ENCODE measurements at regions not wholly inside any gene's neighbourhood (a gene's known extent, or its start where the extent isn't known, plus 50 kb on each side); places are given as distances from the start of the nearest gene placed in this dataset.

- TF ChIP-seq, protein P1, sequence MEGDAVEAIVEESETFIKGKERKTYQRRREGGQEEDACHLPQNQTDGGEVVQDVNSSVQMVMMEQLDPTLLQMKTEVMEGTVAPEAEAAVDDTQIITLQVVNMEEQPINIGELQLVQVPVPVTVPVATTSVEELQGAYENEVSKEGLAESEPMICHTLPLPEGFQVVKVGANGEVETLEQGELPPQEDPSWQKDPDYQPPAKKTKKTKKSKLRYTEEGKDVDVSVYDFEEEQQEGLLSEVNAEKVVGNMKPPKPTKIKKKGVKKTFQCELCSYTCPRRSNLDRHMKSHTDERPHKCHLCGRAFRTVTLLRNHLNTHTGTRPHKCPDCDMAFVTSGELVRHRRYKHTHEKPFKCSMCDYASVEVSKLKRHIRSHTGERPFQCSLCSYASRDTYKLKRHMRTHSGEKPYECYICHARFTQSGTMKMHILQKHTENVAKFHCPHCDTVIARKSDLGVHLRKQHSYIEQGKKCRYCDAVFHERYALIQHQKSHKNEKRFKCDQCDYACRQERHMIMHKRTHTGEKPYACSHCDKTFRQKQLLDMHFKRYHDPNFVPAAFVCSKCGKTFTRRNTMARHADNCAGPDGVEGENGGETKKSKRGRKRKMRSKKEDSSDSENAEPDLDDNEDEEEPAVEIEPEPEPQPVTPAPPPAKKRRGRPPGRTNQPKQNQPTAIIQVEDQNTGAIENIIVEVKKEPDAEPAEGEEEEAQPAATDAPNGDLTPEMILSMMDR (IDR thresholded peaks at IDR 0.05), result no peak
- no peak for TF ChIP-seq POLR2A (IDR thresholded peaks at IDR 0.05)
Measured at GRCh38 chr3:59531994-59532393, 482.2 kb upstream of the CFAP20DC start.

Data from heart left ventricle (tissue), 13 donors.